ENCODE measurements at regions not wholly inside any gene's neighbourhood (a gene's known extent, or its start where the extent isn't known, plus 50 kb on each side); places are given as distances from the start of the nearest gene placed in this dataset.

- Histone ChIP-seq H3K4me1 (ENCODE audit: control insufficient read depth in 2 of 3, insufficient read depth in 2 of 3, low read depth in 1 of 3, low read length in 3 of 3) (no peaks in the 10 kb centered on the region), H3K9me3 (ENCODE audit: control insufficient read depth in 2 of 3, insufficient read depth in 1 of 3, low read length in 3 of 3) (no peaks in the 10 kb centered on the region), H3K27ac (ENCODE audit: low read depth in 2 of 2, low read length in 2 of 2) (no peak overlapping the region), H3K27me3 (ENCODE audit: control insufficient read depth, insufficient read depth, low read length) (no peaks in the 10 kb centered on the region), H3K4me3 (ENCODE audit: low read length in 3 of 3) (no peak overlapping the region), H3K9ac (ENCODE audit: low read length in 3 of 3) (no peak overlapping the region), H3K36me3 (ENCODE audit: control insufficient read depth in 2 of 3, insufficient read depth in 3 of 3, low read length in 3 of 3) (no peaks in the 10 kb centered on the region)
- DNase-seq: no peak
- intact Hi-C loops (cut with DNase I): no loop called here
- no peak for TF ChIP-seq CTCF (IDR thresholded peaks at IDR 0.05; ENCODE audit: borderline replicate concordance, extremely low read depth, insufficient read depth)
- FAIRE-seq: no peak
Measured at GRCh38 chr18:67794521-67794920, 278.0 kb upstream of the DSEL start.

- no peak for TF ChIP-seq CTCF (IDR thresholded peaks at IDR 0.05; ENCODE audit: borderline replicate concordance, extremely low read depth, insufficient read depth)
- no peaks in the 10 kb centered on the region for H3K9me3 ChIP-seq (ENCODE audit: control insufficient read depth in 2 of 3, insufficient read depth in 1 of 3, low read length in 3 of 3)
- H3K27me3 ChIP-seq (ENCODE audit: control insufficient read depth, insufficient read depth, low read length): no peaks in the 10 kb centered on the region
- H3K27ac ChIP-seq (ENCODE audit: low read depth in 2 of 2, low read length in 2 of 2): no peak overlapping the region
- FAIRE-seq (no peak), DNase-seq (no peak)
- no peaks in the 10 kb centered on the region for H3K4me1 ChIP-seq (ENCODE audit: control insufficient read depth in 2 of 3, insufficient read depth in 2 of 3, low read depth in 1 of 3, low read length in 3 of 3)
- H3K9ac ChIP-seq (ENCODE audit: low read length in 3 of 3): no peak overlapping the region
- intact Hi-C loops (cut with DNase I): no loop called here
- no peak overlapping the region for H3K4me3 ChIP-seq (ENCODE audit: low read length in 3 of 3)
- H3K36me3 ChIP-seq (ENCODE audit: control insufficient read depth in 2 of 3, insufficient read depth in 3 of 3, low read length in 3 of 3): no peaks in the 10 kb centered on the region
Measured at GRCh38 chr18:67790527-67790926, 274.0 kb upstream of the DSEL start.

- Histone ChIP-seq H3K36me3 (ENCODE audit: control insufficient read depth in 2 of 3, insufficient read depth in 3 of 3, low read length in 3 of 3) (no peaks in the 10 kb centered on the region), H3K4me1 (ENCODE audit: control insufficient read depth in 2 of 3, insufficient read depth in 2 of 3, low read depth in 1 of 3, low read length in 3 of 3) (no peaks in the 10 kb centered on the region), H3K27me3 (ENCODE audit: control insufficient read depth, insufficient read depth, low read length) (no peaks in the 10 kb centered on the region), H3K27ac (ENCODE audit: low read depth in 2 of 2, low read length in 2 of 2) (no peak overlapping the region), H3K9ac (ENCODE audit: low read length in 3 of 3) (no peak overlapping the region), H3K9me3 (ENCODE audit: control insufficient read depth in 2 of 3, insufficient read depth in 1 of 3, low read length in 3 of 3) (no peaks in the 10 kb centered on the region), H3K4me3 (ENCODE audit: low read length in 3 of 3) (no peak overlapping the region)
- FAIRE-seq (no peak), DNase-seq (no peak)
- intact Hi-C loops (cut with DNase I): no loop called here
- no peak for TF ChIP-seq CTCF (IDR thresholded peaks at IDR 0.05; ENCODE audit: borderline replicate concordance, extremely low read depth, insufficient read depth)
Measured at GRCh38 chr18:67789165-67789545, 272.6 kb upstream of the DSEL start.
